HEK293 (cell line): ENCODE measurements at regions not wholly inside any gene's neighbourhood (a gene's known extent, or its start where the extent isn't known, plus 50 kb on each side); places are given as distances from the start of the nearest gene placed in this dataset.

Experiments
- BCL11A ChIP-seq: fragments of 450-650 bp; formaldehyde crosslinking; IDR thresholded peaks from 2 replicates; pipeline ENCODE4 v1.5.1; 2016; ENCODE audit warnings: low read depth, missing biosample characterization, missing genetic modification characterization
- GLI4 ChIP-seq: fragments of 450-650 bp; formaldehyde crosslinking; IDR thresholded peaks from 2 replicates; pipeline ENCODE4 v1.5.1; 2016; ENCODE audit warnings: missing biosample characterization, missing genetic modification characterization
- KLF9 ChIP-seq: fragments of 450-650 bp; formaldehyde crosslinking; IDR thresholded peaks from 2 replicates; pipeline ENCODE4 v1.5.1; 2016; ENCODE audit warnings: missing biosample characterization, missing genetic modification characterization, low read depth
- ZBTB7A ChIP-seq: fragments of 450-650 bp; formaldehyde crosslinking; IDR thresholded peaks from 2 replicates; pipeline ENCODE4 v1.5.1; 2016; ENCODE audit warnings: low read depth, missing biosample characterization, missing genetic modification characterization
- ZNF140 ChIP-seq: fragments of 450-650 bp; formaldehyde crosslinking; IDR thresholded peaks from 2 replicates; pipeline ENCODE4 v1.5.1; 2016; ENCODE audit warnings: missing biosample characterization, missing genetic modification characterization
- ZNF16 ChIP-seq: fragments of 450-650 bp; formaldehyde crosslinking; IDR thresholded peaks from 2 replicates; pipeline ENCODE4 v1.5.1; 2016; ENCODE audit warnings: low read depth, missing biosample characterization, missing genetic modification characterization
- ZNF24 ChIP-seq: fragments of 450-650 bp; formaldehyde crosslinking; IDR thresholded peaks from 2 replicates; pipeline ENCODE4 v1.5.1; 2016; ENCODE audit warnings: missing biosample characterization, missing genetic modification characterization
- ZNF302 ChIP-seq: fragments of 450-650 bp; formaldehyde crosslinking; IDR thresholded peaks from 2 replicates; pipeline ENCODE4 v1.5.1; 2016; ENCODE audit warnings: missing biosample characterization, missing genetic modification characterization, low read depth
- ZNF747 ChIP-seq: fragments of 450-650 bp; formaldehyde crosslinking; IDR thresholded peaks from 2 replicates; pipeline ENCODE4 v1.5.1; 2016; ENCODE audit warnings: missing biosample characterization, missing genetic modification characterization
- TF ChIP-seq, protein P1 (sequence below): fragments of 450-650 bp; formaldehyde crosslinking; IDR thresholded peaks from 2 replicates; pipeline ENCODE4 v1.5.1; 2016; ENCODE audit warnings: missing biosample characterization, missing genetic modification characterization
- TF ChIP-seq, protein P2 (sequence below): fragments of 450-650 bp; formaldehyde crosslinking; IDR thresholded peaks from 2 replicates; pipeline ENCODE4 v1.5.1; 2016; ENCODE audit warnings: missing biosample characterization, missing genetic modification characterization

DNA sequence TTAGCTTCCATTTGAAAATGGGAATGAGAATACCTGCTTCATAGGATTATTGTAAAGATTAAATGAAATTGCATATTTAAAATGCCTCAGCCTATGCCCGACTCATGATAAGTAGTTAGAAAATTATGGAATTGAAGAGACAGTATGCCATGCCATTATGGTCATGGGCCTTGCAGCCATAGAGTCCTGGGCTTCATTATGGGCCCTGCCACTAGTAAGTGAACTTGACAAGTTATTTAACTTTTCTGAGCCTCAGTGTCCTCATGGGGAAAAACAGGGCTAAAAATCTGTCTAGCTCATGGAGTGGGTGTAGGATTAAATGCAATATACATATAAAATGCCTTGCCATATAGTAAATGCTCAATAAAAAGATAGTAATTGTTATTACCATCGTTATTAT lies 133.2 kb downstream of the NPIPB5 start:
- TF ChIP-seq, protein P1, sequence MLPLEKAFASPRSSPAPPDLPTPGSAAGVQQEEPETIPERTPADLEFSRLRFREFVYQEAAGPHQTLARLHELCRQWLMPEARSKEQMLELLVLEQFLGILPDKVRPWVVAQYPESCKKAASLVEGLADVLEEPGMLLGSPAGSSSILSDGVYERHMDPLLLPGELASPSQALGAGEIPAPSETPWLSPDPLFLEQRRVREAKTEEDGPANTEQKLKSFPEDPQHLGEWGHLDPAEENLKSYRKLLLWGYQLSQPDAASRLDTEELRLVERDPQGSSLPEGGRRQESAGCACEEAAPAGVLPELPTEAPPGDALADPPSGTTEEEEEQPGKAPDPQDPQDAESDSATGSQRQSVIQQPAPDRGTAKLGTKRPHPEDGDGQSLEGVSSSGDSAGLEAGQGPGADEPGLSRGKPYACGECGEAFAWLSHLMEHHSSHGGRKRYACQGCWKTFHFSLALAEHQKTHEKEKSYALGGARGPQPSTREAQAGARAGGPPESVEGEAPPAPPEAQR = no peak
- TF ChIP-seq KLF9 (tag by site-specific recombination) (no peak), BCL11A (tag by site-specific recombination) (no peak), GLI4 (tag by site-specific recombination) (no peak), ZBTB7A (tag by site-specific recombination) (no peak), ZNF140 (tag by site-specific recombination) (no peak), ZNF747 (tag by site-specific recombination) (no peak), ZNF16 (no peak), ZNF302 (tag by site-specific recombination) (no peak), ZNF24 (no peak)
- TF ChIP-seq, protein P2, sequence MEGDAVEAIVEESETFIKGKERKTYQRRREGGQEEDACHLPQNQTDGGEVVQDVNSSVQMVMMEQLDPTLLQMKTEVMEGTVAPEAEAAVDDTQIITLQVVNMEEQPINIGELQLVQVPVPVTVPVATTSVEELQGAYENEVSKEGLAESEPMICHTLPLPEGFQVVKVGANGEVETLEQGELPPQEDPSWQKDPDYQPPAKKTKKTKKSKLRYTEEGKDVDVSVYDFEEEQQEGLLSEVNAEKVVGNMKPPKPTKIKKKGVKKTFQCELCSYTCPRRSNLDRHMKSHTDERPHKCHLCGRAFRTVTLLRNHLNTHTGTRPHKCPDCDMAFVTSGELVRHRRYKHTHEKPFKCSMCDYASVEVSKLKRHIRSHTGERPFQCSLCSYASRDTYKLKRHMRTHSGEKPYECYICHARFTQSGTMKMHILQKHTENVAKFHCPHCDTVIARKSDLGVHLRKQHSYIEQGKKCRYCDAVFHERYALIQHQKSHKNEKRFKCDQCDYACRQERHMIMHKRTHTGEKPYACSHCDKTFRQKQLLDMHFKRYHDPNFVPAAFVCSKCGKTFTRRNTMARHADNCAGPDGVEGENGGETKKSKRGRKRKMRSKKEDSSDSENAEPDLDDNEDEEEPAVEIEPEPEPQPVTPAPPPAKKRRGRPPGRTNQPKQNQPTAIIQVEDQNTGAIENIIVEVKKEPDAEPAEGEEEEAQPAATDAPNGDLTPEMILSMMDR (tag by site-specific recombination) = no peak
